KMS-11 (cell line): ENCODE measurements at regions not wholly inside any gene's neighbourhood (a gene's known extent, or its start where the extent isn't known, plus 50 kb on each side); places are given as distances from the start of the nearest gene placed in this dataset.
A peak's percentile ranks its signal among the peaks of the same experiment; 100 is the strongest.

Experiments
- H2AFZ ChIP-seq: fragments of 200-600 bp; sonication (generic); 2 replicates; pipeline ENCODE4 v1.6.1; 2016; ENCODE audit warnings: antibody characterized with exemption, mixed run types, low read depth
- H3K27ac ChIP-seq: fragments of 200-600 bp; sonication (generic); 2 replicates; pipeline ENCODE4 v1.6.1; 2016; ENCODE audit warnings: mild to moderate bottlenecking, mixed run types
- H3K27me3 ChIP-seq: fragments of 200-600 bp; sonication (generic); 2 replicates; pipeline ENCODE4 v1.6.1; 2017; ENCODE audit warnings: mild to moderate bottlenecking, low read depth, mixed run types, moderate library complexity; ENCODE audit not compliant: insufficient read depth
- H3K36me3 ChIP-seq: fragments of 200-600 bp; sonication (generic); 2 replicates; pipeline ENCODE4 v1.6.1; 2017; ENCODE audit warnings: mild to moderate bottlenecking, mixed run types; ENCODE audit not compliant: insufficient read depth
- H3K4me1 ChIP-seq: fragments of 200-600 bp; sonication (generic); 2 replicates; pipeline ENCODE4 v1.6.1; 2016; ENCODE audit warnings: mild to moderate bottlenecking, low read depth, mixed run types; ENCODE audit not compliant: poor library complexity, severe bottlenecking
- H3K4me2 ChIP-seq: fragments of 200-600 bp; sonication (generic); 2 replicates; pipeline ENCODE4 v1.7.0; 2016; ENCODE audit warnings: mild to moderate bottlenecking, mixed run types
- H3K4me3 ChIP-seq: fragments of 200-600 bp; sonication (generic); IDR thresholded peaks from 2 replicates; pipeline ENCODE4 v1.6.1; 2017; ENCODE audit warnings: low read depth, low read length, mixed read lengths; ENCODE audit not compliant: insufficient read depth
- H3K79me2 ChIP-seq: fragments of 200-600 bp; sonication (generic); 2 replicates; pipeline ENCODE4 v1.6.1; 2016; ENCODE audit warnings: low read depth, mixed run types; ENCODE audit not compliant: insufficient read depth
- H3K9ac ChIP-seq: fragments of 200-600 bp; sonication (generic); 2 replicates; pipeline ENCODE4 v1.6.1; 2016; ENCODE audit warnings: mild to moderate bottlenecking, mixed run types
- H4K20me1 ChIP-seq: fragments of 200-600 bp; sonication (generic); 2 replicates; pipeline ENCODE4 v1.6.1; 2016; ENCODE audit warnings: mild to moderate bottlenecking, mixed run types; ENCODE audit not compliant: insufficient read depth
- TF ChIP-seq, protein P1 (sequence below): fragments of 200-600 bp; sonication (generic); conservative IDR thresholded peaks from 2 replicates; pipeline ENCODE4 v1.6.1; 2017; ENCODE audit warnings: low read depth, mild to moderate bottlenecking, antibody characterized with exemption, low read length, moderate library complexity, mixed read lengths

- Histone ChIP-seq H3K9ac (no peak overlapping the region), H3K27me3 (no peaks in the 10 kb centered on the region), H2AFZ (no peak overlapping the region), H3K4me1 (peaks cover 21% of the 10 kb centered on the region), H4K20me1 (no peaks in the 10 kb centered on the region), H3K27ac (no peak overlapping the region), H3K4me3 (no peak overlapping the region), H3K36me3 (no peaks in the 10 kb centered on the region), H3K79me2 (no peaks in the 10 kb centered on the region), H3K4me2 (no peak overlapping the region)
- TF ChIP-seq, protein P1, sequence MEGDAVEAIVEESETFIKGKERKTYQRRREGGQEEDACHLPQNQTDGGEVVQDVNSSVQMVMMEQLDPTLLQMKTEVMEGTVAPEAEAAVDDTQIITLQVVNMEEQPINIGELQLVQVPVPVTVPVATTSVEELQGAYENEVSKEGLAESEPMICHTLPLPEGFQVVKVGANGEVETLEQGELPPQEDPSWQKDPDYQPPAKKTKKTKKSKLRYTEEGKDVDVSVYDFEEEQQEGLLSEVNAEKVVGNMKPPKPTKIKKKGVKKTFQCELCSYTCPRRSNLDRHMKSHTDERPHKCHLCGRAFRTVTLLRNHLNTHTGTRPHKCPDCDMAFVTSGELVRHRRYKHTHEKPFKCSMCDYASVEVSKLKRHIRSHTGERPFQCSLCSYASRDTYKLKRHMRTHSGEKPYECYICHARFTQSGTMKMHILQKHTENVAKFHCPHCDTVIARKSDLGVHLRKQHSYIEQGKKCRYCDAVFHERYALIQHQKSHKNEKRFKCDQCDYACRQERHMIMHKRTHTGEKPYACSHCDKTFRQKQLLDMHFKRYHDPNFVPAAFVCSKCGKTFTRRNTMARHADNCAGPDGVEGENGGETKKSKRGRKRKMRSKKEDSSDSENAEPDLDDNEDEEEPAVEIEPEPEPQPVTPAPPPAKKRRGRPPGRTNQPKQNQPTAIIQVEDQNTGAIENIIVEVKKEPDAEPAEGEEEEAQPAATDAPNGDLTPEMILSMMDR: no peak
Observed at GRCh38 chr1:184299406-184299790, 87.4 kb upstream of the C1orf21 start.

DNA sequence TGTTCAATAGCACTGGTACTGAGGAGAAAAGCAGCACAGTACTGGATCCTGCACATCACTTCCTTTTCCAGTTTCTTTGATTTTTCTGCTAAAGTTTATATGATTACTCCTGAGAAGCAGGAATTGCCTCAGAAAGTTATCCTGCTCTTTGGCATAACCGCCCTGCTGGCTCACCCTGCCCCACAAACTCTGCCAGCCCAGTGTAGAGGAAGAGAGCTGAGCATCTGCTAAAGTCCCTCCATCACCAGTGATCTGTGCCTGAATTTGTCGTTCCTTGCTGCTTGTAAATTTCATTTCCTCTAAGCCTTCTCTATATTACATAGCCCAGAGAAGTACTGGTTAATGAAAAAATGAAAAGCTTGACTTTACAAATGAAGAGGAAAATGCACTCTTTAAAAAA is 87.0 kb upstream of the C1orf21 start:
- Histone ChIP-seq H3K27ac (no peak overlapping the region), H3K9ac (no peak overlapping the region), H3K4me3 (no peak overlapping the region), H3K27me3 (no peaks in the 10 kb centered on the region), H3K36me3 (no peaks in the 10 kb centered on the region), H3K4me2 (no peak overlapping the region), H4K20me1 (no peaks in the 10 kb centered on the region), H3K79me2 (no peaks in the 10 kb centered on the region), H2AFZ (no peak overlapping the region), H3K4me1 (peaks cover 21% of the 10 kb centered on the region)
- TF ChIP-seq, protein P1: no peak

- no peak overlapping the region for H3K4me2 ChIP-seq
- H3K4me3 ChIP-seq: no peak overlapping the region
- H3K36me3 ChIP-seq: no peaks in the 10 kb centered on the region
- H3K9ac ChIP-seq: no peak overlapping the region
- no peaks in the 10 kb centered on the region for H4K20me1 ChIP-seq
- H3K27me3 ChIP-seq: no peaks in the 10 kb centered on the region
- TF ChIP-seq, protein P1: no peak
- no peaks in the 10 kb centered on the region for H3K79me2 ChIP-seq
- H3K27ac ChIP-seq: no peak overlapping the region
- no peak overlapping the region for H2AFZ ChIP-seq
- H3K4me1 ChIP-seq: peaks cover 21% of the 10 kb centered on the region
Observed at GRCh38 chr1:184300446-184300845, 86.4 kb upstream of the C1orf21 start.

DNA sequence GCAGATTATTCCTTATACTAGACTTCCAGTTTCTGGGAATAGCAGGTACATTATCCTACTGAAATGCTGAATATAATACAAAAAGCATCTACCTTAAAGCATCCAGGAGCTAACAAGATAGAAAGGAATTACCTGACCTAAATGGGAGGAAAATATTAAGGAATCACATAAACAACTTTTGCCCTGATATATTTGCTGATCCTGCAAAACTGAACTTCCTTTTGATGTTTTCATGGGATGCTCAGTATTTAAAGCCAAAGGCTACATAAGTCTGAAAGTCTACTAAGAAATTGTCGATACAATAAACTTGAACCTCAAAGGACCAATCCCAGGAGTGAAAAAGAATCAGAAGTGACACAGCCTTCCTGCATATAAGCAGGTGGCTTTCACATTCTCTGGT is 85.6 kb upstream of the C1orf21 start:
- Histone ChIP-seq H3K27me3 (no peaks in the 10 kb centered on the region), H3K27ac (no peak overlapping the region), H3K4me3 (no peak overlapping the region), H3K4me2 (no peak overlapping the region), H3K9ac (no peak overlapping the region), H4K20me1 (no peaks in the 10 kb centered on the region), H3K36me3 (no peaks in the 10 kb centered on the region), H2AFZ (peak overlapping the region; percentile 11; the same call in 1 of the 2 replicates), H3K79me2 (no peaks in the 10 kb centered on the region), H3K4me1 (peaks cover 21% of the 10 kb centered on the region)
- TF ChIP-seq, protein P1: no peak
